HFFc6 (cell line): ENCODE measurements at regions not wholly inside any gene's neighbourhood (a gene's known extent, or its start where the extent isn't known, plus 50 kb on each side); places are given as distances from the start of the nearest gene placed in this dataset.

Experiments used
- DNase-seq: peaks from one replicate; pipeline ENCODE4 v3.0.0-alpha.2; 2018
- H3K27ac Mint-ChIP-seq: 2 replicates; pipeline ENCODE4 v1.8.0; 2020; ENCODE audit warnings: mild to moderate bottlenecking, mixed read lengths
- H3K27me3 Mint-ChIP-seq: 2 replicates; pipeline ENCODE4 v1.8.0; 2021; ENCODE audit warnings: mild to moderate bottlenecking, moderate library complexity, mixed read lengths; ENCODE audit not compliant: insufficient read depth
- H3K36me3 Mint-ChIP-seq: 2 replicates; pipeline ENCODE4 v1.8.0; 2021; ENCODE audit warnings: low read depth, mixed read lengths
- H3K4me1 Mint-ChIP-seq: 2 replicates; pipeline ENCODE4 v1.8.0; 2020; ENCODE audit warnings: low read depth, mixed read lengths
- H3K4me3 Mint-ChIP-seq: 2 replicates; pipeline ENCODE4 v1.8.0; 2020; ENCODE audit warnings: mild to moderate bottlenecking, moderate library complexity, mixed read lengths
- H3K9me3 Mint-ChIP-seq: 2 replicates; pipeline ENCODE4 v1.8.0; 2020; ENCODE audit warnings: mild to moderate bottlenecking, mixed read lengths
- CTCF ChIP-seq: fragments of 200-600 bp; sonication (generic); IDR thresholded peaks from 2 replicates; pipeline ENCODE4 v1.5.0; 2021; ENCODE audit warnings: antibody characterized with exemption, mild to moderate bottlenecking

GRCh38 chr3:40911264-40911663, 288.0 kb upstream of the CTNNB1 start:
- H3K36me3 Mint-ChIP-seq: no peaks in the 10 kb centered on the region; the same call in 1 of the 2 replicates
- no peaks in the 10 kb centered on the region for H3K4me1 Mint-ChIP-seq
- peaks cover 51% of the 10 kb centered on the region for H3K9me3 Mint-ChIP-seq
- no peak overlapping the region for H3K4me3 Mint-ChIP-seq
- no peak overlapping the region for H3K27ac Mint-ChIP-seq
- TF ChIP-seq CTCF: no peak
- H3K27me3 Mint-ChIP-seq: peaks cover 2% of the 10 kb centered on the region
- DNase-seq: no peak

- Mint-ChIP-seq H3K36me3 (no peaks in the 10 kb centered on the region; the same call in 1 of the 2 replicates), H3K4me1 (no peaks in the 10 kb centered on the region), H3K27ac (no peak overlapping the region), H3K9me3 (peaks cover 55% of the 10 kb centered on the region), H3K27me3 (peaks cover 2% of the 10 kb centered on the region), H3K4me3 (no peak overlapping the region)
- TF ChIP-seq CTCF: no peak
- DNase-seq: no peak
These were observed 287.4 kb upstream of the CTNNB1 start for GRCh38 chr3:40911928-40912327.

DNA sequence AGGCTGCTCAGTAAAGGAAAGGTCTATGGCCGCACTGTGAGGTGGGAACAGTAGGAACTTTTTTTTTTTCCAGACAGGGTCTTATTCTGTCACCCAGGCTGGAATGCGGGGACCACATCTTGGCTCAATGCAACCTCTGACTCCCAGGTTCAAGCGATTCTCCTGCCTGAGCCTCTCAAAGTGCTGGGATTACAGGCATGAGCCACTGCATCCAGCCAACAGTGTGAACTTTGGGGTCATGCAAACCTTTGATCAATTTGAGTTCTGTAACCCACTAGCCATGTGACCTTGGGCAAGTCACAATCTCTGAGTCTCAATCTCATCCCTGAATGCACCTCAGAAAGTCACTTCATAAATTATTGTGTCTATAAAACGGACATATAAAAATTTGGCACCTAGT, 286.8 kb upstream of the CTNNB1 start:
- no peak for TF ChIP-seq CTCF
- no peaks in the 10 kb centered on the region for H3K4me1 Mint-ChIP-seq
- H3K4me3 Mint-ChIP-seq: no peak overlapping the region

DNA sequence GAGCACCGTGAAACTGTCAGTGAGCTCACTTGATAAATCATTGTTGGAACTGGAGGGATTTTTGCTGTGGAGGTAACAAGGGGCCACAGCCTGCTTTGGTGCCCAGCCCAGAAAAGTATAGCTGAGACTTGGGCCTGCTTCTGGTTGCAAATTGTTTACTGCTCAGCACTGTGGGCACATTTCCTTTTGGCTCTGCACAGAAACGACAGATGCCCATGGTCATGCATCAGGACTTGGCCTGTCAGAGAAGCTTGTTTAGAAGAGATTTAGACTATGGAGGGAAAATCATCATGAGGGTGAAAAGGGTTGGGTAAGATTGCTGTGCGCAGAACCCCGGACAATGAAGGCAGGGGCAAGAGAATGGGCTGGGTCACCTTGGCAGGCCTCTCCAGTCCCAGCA, 286.1 kb upstream of the CTNNB1 start:
- H3K4me1 Mint-ChIP-seq: no peaks in the 10 kb centered on the region

More for the DNA sequence above, 286.8 kb upstream of the CTNNB1 start:
- DNase-seq: no peak
- Mint-ChIP-seq H3K27ac (no peak overlapping the region), H3K27me3 (peaks cover 2% of the 10 kb centered on the region), H3K36me3 (no peaks in the 10 kb centered on the region; the same call in 1 of the 2 replicates), H3K9me3 (peaks cover 57% of the 10 kb centered on the region)

GRCh38 chr3:40913641-40914040, 285.7 kb upstream of the CTNNB1 start:
- H3K27ac Mint-ChIP-seq: no peak overlapping the region

More for the DNA sequence above, 286.1 kb upstream of the CTNNB1 start:
- DNase-seq: no peak
- Mint-ChIP-seq H3K9me3 (peaks cover 54% of the 10 kb centered on the region), H3K4me3 (no peak overlapping the region), H3K27ac (no peak overlapping the region), H3K36me3 (no peaks in the 10 kb centered on the region; the same call in 1 of the 2 replicates), H3K27me3 (peaks cover 2% of the 10 kb centered on the region)
- no peak for TF ChIP-seq CTCF

More at GRCh38 chr3:40913641-40914040, 285.7 kb upstream of the CTNNB1 start:
- Mint-ChIP-seq H3K4me3 (no peak overlapping the region), H3K36me3 (no peaks in the 10 kb centered on the region; the same call in 1 of the 2 replicates), H3K9me3 (peaks cover 49% of the 10 kb centered on the region), H3K27me3 (peaks cover 2% of the 10 kb centered on the region), H3K4me1 (no peaks in the 10 kb centered on the region)
- TF ChIP-seq CTCF: no peak
- DNase-seq: no peak
